ENCODE measurements at regions not wholly inside any gene's neighbourhood (a gene's known extent, or its start where the extent isn't known, plus 50 kb on each side); places are given as distances from the start of the nearest gene placed in this dataset.
A peak's percentile ranks its signal among the peaks of the same experiment; 100 is the strongest.
"Not testable (repeated sequence)": the region's sequence is repeated elsewhere in the genome, so short reads cannot be mapped to it uniquely, and the experiment has no call there.

GRCh38 chr3:70471464-70472342 lies 159.3 kb upstream of the MDFIC2 start:
- no peak for DNase-seq

DNA sequence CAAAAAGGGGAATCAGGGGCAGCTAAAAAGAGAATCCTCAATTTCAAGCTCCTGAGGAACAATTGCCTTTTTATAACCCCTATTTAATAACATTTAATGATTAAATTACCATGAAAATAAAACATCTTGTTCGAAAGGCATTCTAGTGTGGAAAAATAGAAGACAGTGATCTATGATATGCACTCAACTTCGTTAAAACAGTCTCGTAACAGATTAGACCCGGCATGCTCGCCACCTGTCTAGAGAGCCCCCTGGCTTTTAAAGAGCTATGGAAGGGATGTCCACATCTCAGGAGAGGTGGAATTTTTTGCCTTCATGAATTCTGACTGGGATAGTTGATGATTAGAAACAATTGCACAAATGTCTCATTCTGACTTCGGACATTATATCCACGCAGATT lies 153.7 kb upstream of the MDFIC2 start:
- no peak for DNase-seq

- no peak for DNase-seq
These were observed 152.4 kb upstream of the MDFIC2 start for GRCh38 chr3:70464876-70465275.

DNA sequence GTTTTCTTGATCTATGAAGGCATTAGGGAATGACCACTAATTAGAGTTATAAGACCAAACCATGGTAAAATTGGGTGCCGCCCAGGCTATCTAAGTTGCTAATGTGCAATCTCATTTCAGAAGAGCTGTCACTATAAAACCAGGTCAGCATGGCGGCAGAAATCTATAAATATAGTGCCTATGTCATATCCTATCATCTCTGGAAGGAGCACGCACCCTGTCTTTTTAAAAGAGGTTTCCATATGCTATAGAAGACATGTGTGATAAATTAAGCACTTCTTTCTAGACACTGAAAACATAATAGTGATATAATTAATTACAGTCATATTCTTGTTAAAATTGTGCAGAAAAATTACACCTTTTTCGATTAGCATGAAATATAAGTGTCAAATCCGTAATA lies 152.0 kb upstream of the MDFIC2 start:
- DNase-seq, result no peak

DNA sequence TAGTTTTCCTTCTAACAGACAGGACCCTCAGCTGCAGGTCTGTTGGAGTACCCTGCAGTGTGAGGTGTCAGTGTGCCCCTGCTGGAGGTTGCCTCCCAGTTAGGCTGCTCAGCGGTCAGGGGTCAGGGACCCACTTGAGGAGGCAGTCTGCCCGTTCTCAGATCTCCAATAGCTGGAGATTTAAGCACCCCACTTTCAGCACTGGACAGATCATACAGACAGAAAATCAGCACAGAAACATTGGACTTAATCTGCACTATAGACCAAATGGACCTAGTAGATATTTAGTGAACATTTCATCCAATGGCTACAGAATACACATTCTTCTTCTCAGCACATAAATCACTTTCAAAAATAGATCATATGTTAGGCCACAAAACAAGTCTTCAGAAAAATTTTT lies 137.8 kb upstream of the MDFIC2 start:
- not testable (repeated sequence) for DNase-seq

DNA sequence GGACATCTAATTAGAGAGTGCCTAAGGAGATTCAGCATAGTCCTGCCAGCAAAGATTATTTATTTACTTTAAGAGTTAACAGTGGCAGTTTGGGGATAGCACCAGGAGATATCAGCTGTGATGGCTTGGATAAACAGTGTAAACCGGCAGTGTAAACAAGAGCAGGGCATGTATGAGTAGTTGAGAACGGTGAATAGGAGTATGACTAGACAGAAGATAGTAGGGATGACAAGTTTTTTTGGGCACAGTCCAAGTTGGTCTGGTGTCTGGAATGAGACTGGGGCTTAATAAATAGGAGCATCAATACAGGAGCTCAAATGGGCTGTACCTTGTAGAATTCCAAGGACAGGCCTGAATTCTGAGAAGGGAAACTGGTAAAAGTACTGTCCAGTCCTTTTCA lies 123.0 kb upstream of the MDFIC2 start:
- not testable (repeated sequence) for DNase-seq

DNA sequence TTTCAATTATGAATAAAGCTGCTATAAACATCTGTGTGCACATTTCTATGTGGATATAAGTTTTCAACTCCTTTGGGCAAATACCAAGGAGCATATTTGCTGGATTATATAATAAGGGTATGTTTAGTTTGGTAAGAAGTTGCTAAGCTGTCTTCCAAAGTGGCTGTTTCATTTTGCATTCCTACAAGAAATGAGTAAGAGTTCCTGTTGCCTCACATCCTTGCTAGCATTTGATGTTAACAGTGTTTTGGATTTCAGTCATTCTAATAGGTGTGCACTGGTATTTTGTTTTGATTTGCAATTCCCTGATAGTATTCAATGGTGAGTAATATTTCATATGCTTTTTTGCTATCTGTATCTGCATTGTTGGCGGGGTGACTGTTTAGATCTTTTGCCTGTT lies 120.7 kb upstream of the MDFIC2 start:
- DNase-seq, result no peak

DNA sequence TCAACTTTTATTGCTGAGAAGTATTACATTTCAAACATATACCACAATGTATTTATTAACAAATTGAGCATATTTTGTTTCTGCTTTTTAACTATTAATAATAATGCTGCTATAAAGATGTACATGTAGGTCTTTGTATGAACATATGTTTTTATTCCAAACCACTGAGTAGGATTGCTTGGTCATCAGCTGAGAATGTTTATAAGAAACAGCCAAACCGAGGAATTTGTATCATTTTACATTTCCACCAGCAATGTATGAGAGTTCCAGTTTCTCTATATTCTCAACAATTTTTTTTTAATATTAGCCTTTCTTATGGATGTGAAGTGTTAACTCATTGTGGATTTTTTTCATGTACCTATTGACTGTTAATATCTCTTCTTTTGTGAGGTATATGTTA lies 119.5 kb upstream of the MDFIC2 start:
- no peak for DNase-seq

- no peak for DNase-seq
These were observed 113.6 kb upstream of the MDFIC2 start for GRCh38 chr3:70426071-70426470.

DNA sequence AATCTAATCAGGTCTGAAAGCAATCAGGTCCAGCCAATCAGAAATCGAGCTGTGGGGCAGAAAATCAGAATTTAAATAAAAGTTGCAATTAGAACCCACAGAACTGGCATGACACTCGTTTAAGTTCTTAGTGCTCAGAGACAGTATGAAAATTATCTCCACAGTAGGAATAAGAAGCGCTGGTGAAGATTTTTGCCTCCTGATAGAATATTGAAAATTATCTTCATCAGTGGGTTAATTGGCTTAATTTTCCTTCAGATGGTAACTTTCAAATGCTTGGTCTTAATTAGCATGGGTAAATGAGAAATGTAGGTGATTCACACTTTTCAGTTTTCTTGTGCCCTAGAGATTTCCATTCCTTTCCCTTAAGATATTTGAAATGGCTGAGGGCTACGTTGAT lies 109.1 kb upstream of the MDFIC2 start:
- no peak for DNase-seq

DNA sequence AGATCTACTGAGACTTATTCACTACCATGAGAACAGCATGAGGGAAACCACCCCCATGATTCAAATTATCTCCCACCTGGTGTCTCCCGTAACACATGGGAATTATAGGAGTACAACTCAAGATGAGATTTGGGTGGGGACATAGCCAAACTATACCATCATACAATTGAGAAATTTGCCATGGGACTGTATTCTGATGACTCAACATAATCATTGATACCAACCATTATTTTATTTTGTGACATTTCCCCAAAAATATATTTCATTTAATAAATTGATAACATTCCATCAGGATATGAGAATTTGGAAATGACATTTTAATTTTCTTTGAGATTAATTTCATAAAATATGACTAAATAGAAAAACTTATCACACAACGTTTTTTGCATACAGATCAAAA lies 96.6 kb upstream of the MDFIC2 start:
- DNase-seq, result no peak

DNA sequence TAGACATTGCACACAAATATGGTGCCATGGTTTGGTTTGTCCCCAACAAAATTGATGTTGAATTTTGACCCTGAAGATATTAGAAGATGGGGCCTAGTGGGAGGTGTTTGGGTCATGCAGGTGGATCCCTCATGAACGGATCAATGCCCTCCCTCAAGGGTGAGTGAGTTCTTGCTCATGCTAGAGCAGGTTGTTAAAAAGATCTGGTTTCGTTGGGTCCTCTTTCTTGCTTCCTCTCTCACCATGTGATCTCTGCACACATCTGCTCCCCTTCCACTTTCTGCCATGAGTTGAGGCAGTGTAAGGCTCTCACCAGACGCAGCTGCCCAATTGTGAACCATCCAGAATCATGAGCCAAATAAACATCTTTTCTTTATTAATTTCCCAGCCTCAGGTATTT lies 87.8 kb upstream of the MDFIC2 start:
- DNase-seq, result peak; percentile 66

DNA sequence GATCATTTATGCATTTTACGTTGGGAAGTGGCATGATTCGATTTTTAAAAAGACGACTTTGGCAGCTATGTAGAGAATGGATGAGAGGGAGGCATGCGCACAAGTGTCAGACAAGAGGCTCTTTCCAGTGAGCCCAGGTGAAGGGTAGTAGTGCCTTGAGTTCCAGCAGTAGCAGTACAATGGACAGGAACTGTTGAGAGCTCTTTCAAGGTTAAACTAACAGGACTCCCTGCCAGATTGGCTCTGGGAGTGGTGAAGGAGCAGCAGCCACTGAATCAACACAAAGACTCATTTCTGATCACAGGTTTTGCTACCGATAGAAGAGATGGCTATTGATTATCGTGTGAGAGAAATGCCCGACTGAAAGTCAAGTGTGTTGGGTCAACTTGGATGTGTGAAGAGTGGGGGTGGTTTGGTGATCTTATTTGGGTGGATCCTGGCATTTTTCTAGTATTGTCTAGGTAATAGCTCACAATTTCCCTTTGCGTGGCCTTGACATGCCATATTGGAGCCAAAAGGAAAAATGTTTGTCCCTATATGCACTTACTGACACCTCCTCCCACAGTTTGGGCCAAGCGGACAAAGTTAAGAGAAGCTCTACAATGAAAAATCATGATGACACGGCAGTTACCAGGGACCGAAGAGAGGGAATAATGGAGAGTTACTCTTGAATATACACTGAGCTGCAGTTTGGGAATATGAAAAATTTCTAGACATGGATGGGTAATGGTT lies 81.6 kb upstream of the MDFIC2 start:
- DNase-seq, result no peak

- DNase-seq, result no peak
These were observed 79.8 kb upstream of the MDFIC2 start for GRCh38 chr3:70392227-70392626.

GRCh38 chr3:70387889-70388288 lies 75.5 kb upstream of the MDFIC2 start:
- DNase-seq, result no peak

GRCh38 chr3:70386846-70387245 lies 74.4 kb upstream of the MDFIC2 start:
- no peak for DNase-seq

DNA sequence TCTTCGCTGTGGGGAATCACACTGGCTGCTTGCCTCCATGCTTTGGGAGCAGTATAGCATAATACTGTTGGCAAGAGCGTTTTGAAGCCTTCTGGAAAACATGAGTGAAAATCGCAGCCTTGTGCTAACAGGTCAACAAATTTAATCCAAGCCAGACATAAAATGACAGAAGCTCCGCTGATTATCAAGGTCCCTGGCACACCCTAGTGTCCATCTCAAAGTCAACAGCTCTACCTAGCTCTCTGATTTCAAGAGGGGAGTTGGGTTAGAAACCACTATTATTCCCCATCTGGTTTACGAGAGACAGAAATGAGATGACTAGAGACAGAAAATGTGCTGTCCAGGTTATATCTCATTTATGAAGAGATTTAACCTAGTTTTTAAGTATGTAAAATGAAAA lies 73.6 kb upstream of the MDFIC2 start:
- no peak for DNase-seq

GRCh38 chr3:70383360-70383831 lies 71.0 kb upstream of the MDFIC2 start:
- DNase-seq, result no peak

DNA sequence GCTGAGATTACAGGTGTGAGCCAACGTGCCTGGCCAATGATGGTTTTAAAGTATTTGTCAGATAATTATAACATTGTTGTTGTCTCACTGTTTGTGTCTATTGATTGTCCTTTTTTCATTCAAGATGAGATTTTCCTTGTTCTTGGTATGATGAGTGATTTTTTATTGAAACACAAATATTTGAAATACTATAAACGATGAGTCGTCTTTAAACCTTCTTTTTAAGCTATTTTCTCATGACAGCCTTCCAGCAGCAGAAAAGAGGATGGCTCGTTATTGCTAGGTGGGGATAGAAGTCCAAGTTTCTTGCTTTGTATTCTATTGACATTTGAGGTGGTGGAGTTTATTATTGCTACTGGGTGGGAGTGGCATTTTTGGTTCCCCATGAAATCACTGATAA lies 61.7 kb upstream of the MDFIC2 start:
- no peak for DNase-seq

All from NCI-H2171 treated with DMSO at 0.1 percent for 48 hours (cell line).